GM10266 (cell line): ENCODE measurements at regions not wholly inside any gene's neighbourhood (a gene's known extent, or its start where the extent isn't known, plus 50 kb on each side); places are given as distances from the start of the nearest gene placed in this dataset.

Experiments used
- DNase-seq: peaks from one replicate; pipeline ENCODE4 v3.0.0; 2012; ENCODE audit errors: extremely low spot score
- CTCF ChIP-seq: IDR thresholded peaks from 2 replicates; pipeline ENCODE4 v1.5.1; 2012; ENCODE audit warnings: mild to moderate bottlenecking, low read depth; ENCODE audit not compliant: control insufficient read depth, insufficient read depth; ENCODE audit errors: missing control alignments

- TF ChIP-seq CTCF = no peak
- DNase-seq = no peak
Observed at GRCh38 chr5:98993512-98993911, 64.7 kb upstream of the CHD1 start.

GRCh38 chr5:98992552-98992951, 63.7 kb upstream of the CHD1 start:
- TF ChIP-seq CTCF = no peak

DNA sequence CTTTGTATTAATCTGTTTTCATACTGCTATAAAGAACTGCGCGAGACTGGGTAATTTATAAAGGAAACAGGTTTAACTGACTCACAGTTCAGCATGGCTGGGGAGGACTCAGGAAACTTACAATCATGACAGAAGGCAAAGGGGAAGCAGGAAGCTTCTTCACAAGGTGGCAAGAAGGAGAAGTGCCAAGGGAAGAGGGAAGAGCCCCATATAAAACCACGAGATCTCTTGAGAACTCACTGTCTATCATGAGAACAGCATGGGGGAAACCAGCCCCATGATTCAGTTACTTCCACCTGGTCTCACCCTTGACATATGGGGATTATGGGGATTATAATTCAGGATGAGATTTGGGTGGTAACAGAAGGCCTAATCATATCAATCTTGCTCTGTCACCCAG, 60.9 kb upstream of the CHD1 start:
- DNase-seq = no peak
- TF ChIP-seq CTCF = no peak

More at GRCh38 chr5:98992552-98992951, 63.7 kb upstream of the CHD1 start:
- no peak for DNase-seq

GRCh38 chr5:98986587-98986986, 57.8 kb upstream of the CHD1 start:
- TF ChIP-seq CTCF = no peak
- no peak for DNase-seq

GRCh38 chr5:98982880-98983279, 54.1 kb upstream of the CHD1 start:
- no peak for DNase-seq
- TF ChIP-seq CTCF = no peak
